Liver (tissue), 8 donors: ENCODE measurements at regions not wholly inside any gene's neighbourhood (a gene's known extent, or its start where the extent isn't known, plus 50 kb on each side); places are given as distances from the start of the nearest gene placed in this dataset.

Experiments
- DNase-seq: peaks from one replicate; pipeline ENCODE4 v3.0.0-alpha.2; 2017; ENCODE audit warnings: low spot score
- H3K27ac ChIP-seq, 2 donors: one replicate each; pipeline ENCODE4 v1.7.0; 2013; ENCODE audit warnings: inconsistent platforms in 2 of 2, low read length in 2 of 2, control low read depth in 1 of 2, low read depth in 1 of 2, mild to moderate bottlenecking in 1 of 2
- H3K27me3 ChIP-seq, 4 donors: one replicate each; pipeline versions ENCODE4 v1.6.1 to v1.7.0; 2013; ENCODE audit warnings: low read length in 3 of 4, inconsistent platforms in 1 of 4, mild to moderate bottlenecking in 1 of 4, moderate library complexity in 1 of 4; ENCODE audit not compliant: control insufficient read depth in 4 of 4, insufficient read depth in 4 of 4
- H3K36me3 ChIP-seq, 4 donors: one replicate each; pipeline versions ENCODE4 v1.6.1 to v1.7.0; 2013; ENCODE audit warnings: low read length in 3 of 4, mild to moderate bottlenecking in 3 of 4, low read depth in 1 of 4, moderate library complexity in 1 of 4; ENCODE audit not compliant: control insufficient read depth in 4 of 4, insufficient read depth in 3 of 4
- H3K4me1 ChIP-seq, 4 donors: one replicate each; pipeline versions ENCODE4 v1.6.1 to v1.7.0; 2013; ENCODE audit warnings: low read length in 3 of 4, mild to moderate bottlenecking in 3 of 4, moderate library complexity in 1 of 4; ENCODE audit not compliant: control insufficient read depth in 4 of 4, insufficient read depth in 4 of 4
- H3K4me3 ChIP-seq, 3 donors: one replicate each; pipeline versions ENCODE4 v1.6.1 to v1.7.0; 2013; ENCODE audit warnings: low read length in 3 of 3, control low read depth in 1 of 3, low read depth in 1 of 3, mild to moderate bottlenecking in 1 of 3
- H3K9ac ChIP-seq, 2 donors: one replicate each; pipeline ENCODE4 v1.7.0; 2013; ENCODE audit warnings: low read length in 2 of 2, mild to moderate bottlenecking in 2 of 2, moderate library complexity in 2 of 2, control low read depth in 1 of 2, low read depth in 1 of 2
- H3K9me3 ChIP-seq, 4 donors: one replicate each; pipeline versions ENCODE4 v1.6.1 to v1.7.0; 2013; ENCODE audit warnings: low read length in 3 of 4; ENCODE audit not compliant: control insufficient read depth in 4 of 4
- ATF3 ChIP-seq: IDR thresholded peaks from 2 replicates; pipeline ENCODE4 v1.6.1; 2016; ENCODE audit warnings: antibody characterized with exemption
- CTCF ChIP-seq: fragments of 150-350 bp; IDR thresholded peaks from 2 replicates; pipeline ENCODE4 v1.5.1; 2017; ENCODE audit warnings: improper control_type of control experiment, low read depth, low read length; ENCODE audit not compliant: missing input control
- EGR1 ChIP-seq, 2 donors: IDR thresholded peaks; 2 replicates each; pipeline ENCODE4 v1.6.1; 2016 to 2018; ENCODE audit warnings: antibody characterized with exemption in 2 of 2, low read depth in 2 of 2
- FOXA1 ChIP-seq: IDR thresholded peaks from 2 replicates; pipeline ENCODE4 v1.6.1; 2016; ENCODE audit warnings: antibody characterized with exemption
- FOXA2 ChIP-seq: IDR thresholded peaks from 2 replicates; pipeline ENCODE4 v1.6.1; 2016; ENCODE audit warnings: antibody characterized with exemption
- GABPA ChIP-seq, 2 donors: IDR thresholded peaks in 1 of 2; conservative IDR thresholded peaks in 1 of 2; 2 replicates each; pipeline ENCODE4 v1.6.1; 2016; ENCODE audit warnings: antibody characterized with exemption in 2 of 2, mild to moderate bottlenecking in 1 of 2, moderate library complexity in 1 of 2
- HNF4A ChIP-seq, 2 donors: conservative IDR thresholded peaks; 2 replicates each; pipeline ENCODE4 v1.6.1; 2016; ENCODE audit warnings: antibody characterized with exemption in 2 of 2, mild to moderate bottlenecking in 2 of 2
- HNF4G ChIP-seq: IDR thresholded peaks from 2 replicates; pipeline ENCODE4 v1.6.1; 2016; ENCODE audit warnings: antibody characterized with exemption
- JUND ChIP-seq, 2 donors: IDR thresholded peaks; 2 replicates each; pipeline ENCODE4 v1.6.1; 2016; ENCODE audit warnings: antibody characterized with exemption in 2 of 2
- MAX ChIP-seq: IDR thresholded peaks from 2 replicates; pipeline ENCODE4 v1.6.1; 2016; ENCODE audit warnings: antibody characterized with exemption
- NR2F2 ChIP-seq: IDR thresholded peaks from 2 replicates; pipeline ENCODE4 v1.6.1; 2016; ENCODE audit warnings: antibody characterized with exemption
- RAD21 ChIP-seq, 2 donors: IDR thresholded peaks; 2 replicates each; pipeline ENCODE4 v1.6.1; 2016; ENCODE audit warnings: antibody characterized with exemption in 2 of 2, mild to moderate bottlenecking in 2 of 2
- RXRA ChIP-seq, 2 donors: IDR thresholded peaks; 2 replicates each; pipeline ENCODE4 v1.6.1; 2017 to 2018; ENCODE audit warnings: antibody characterized with exemption in 2 of 2, mild to moderate bottlenecking in 1 of 2
- SP1 ChIP-seq: IDR thresholded peaks from 2 replicates; pipeline ENCODE4 v1.6.1; 2018; ENCODE audit warnings: antibody characterized with exemption, mild to moderate bottlenecking
- TAF1 ChIP-seq: conservative IDR thresholded peaks from 2 replicates; pipeline ENCODE4 v1.6.1; 2016; ENCODE audit warnings: antibody characterized with exemption, mild to moderate bottlenecking
- YY1 ChIP-seq: IDR thresholded peaks from 2 replicates; pipeline ENCODE4 v1.6.1; 2016; ENCODE audit warnings: antibody characterized with exemption, mild to moderate bottlenecking
- ZBTB33 ChIP-seq: IDR thresholded peaks from 2 replicates; pipeline ENCODE4 v1.6.1; 2016; ENCODE audit warnings: antibody characterized with exemption
- WGBS: extraction: QIAGEN DNeasy Blood & Tissue Kit; methylation state at CpG from one replicate; pipeline ENCODE4 v1.1.7; 2013; 5-methylcytosine and 5-hydroxymethylcytosine counted together
- TF ChIP-seq, protein P1 (sequence below): IDR thresholded peaks from 2 replicates; pipeline ENCODE4 v1.6.1; 2016; ENCODE audit warnings: antibody characterized with exemption, mild to moderate bottlenecking
- donor health status: healthy.
- donor health status: healthy.
- donor health status: healthy.
- donor health status: healthy.
- donor health status: healthy.

- H3K9ac ChIP-seq = no peak overlapping the region
- no peaks in the 10 kb centered on the region for H3K36me3 ChIP-seq
- H3K4me1 ChIP-seq = no peaks in the 10 kb centered on the region
- H3K27ac ChIP-seq = no peak overlapping the region
- H3K9me3 ChIP-seq = no peaks in the 10 kb centered on the region
- TF ChIP-seq FOXA2 (no peak), ATF3 (no peak), EGR1 (IDR thresholded peaks at IDR 0.05; ENCODE audit: low read depth in 2 of 2) (no peak), CTCF (no peak), YY1 (no peak), SP1 (no peak), JUND (IDR thresholded peaks at IDR 0.05) (no peak), HNF4G (no peak), HNF4A (conservative IDR thresholded peaks at IDR 0.05) (no peak), TAF1 (no peak), GABPA (IDR thresholded peaks at IDR 0.05 in 1 of 2, conservative IDR thresholded peaks at IDR 0.05 in 1 of 2) (no peak), NR2F2 (no peak), RXRA (IDR thresholded peaks at IDR 0.05) (no peak), FOXA1 (no peak), RAD21 (IDR thresholded peaks at IDR 0.05) (no peak), ZBTB33 (no peak), MAX (no peak)
- TF ChIP-seq, protein P1, sequence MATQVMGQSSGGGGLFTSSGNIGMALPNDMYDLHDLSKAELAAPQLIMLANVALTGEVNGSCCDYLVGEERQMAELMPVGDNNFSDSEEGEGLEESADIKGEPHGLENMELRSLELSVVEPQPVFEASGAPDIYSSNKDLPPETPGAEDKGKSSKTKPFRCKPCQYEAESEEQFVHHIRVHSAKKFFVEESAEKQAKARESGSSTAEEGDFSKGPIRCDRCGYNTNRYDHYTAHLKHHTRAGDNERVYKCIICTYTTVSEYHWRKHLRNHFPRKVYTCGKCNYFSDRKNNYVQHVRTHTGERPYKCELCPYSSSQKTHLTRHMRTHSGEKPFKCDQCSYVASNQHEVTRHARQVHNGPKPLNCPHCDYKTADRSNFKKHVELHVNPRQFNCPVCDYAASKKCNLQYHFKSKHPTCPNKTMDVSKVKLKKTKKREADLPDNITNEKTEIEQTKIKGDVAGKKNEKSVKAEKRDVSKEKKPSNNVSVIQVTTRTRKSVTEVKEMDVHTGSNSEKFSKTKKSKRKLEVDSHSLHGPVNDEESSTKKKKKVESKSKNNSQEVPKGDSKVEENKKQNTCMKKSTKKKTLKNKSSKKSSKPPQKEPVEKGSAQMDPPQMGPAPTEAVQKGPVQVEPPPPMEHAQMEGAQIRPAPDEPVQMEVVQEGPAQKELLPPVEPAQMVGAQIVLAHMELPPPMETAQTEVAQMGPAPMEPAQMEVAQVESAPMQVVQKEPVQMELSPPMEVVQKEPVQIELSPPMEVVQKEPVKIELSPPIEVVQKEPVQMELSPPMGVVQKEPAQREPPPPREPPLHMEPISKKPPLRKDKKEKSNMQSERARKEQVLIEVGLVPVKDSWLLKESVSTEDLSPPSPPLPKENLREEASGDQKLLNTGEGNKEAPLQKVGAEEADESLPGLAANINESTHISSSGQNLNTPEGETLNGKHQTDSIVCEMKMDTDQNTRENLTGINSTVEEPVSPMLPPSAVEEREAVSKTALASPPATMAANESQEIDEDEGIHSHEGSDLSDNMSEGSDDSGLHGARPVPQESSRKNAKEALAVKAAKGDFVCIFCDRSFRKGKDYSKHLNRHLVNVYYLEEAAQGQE = no peak
- peaks cover 0 to 5% (median 0%) of the 10 kb centered on the region in 4 donors for H3K27me3 ChIP-seq
- DNase-seq = no peak
- H3K4me3 ChIP-seq = no peak overlapping the region
- WGBS = 79% methylated on average over 5 of the region's 5 CpGs
Measured at GRCh38 chr4:57314636-57315035, 204.5 kb upstream of the IGFBP7 start.

DNA sequence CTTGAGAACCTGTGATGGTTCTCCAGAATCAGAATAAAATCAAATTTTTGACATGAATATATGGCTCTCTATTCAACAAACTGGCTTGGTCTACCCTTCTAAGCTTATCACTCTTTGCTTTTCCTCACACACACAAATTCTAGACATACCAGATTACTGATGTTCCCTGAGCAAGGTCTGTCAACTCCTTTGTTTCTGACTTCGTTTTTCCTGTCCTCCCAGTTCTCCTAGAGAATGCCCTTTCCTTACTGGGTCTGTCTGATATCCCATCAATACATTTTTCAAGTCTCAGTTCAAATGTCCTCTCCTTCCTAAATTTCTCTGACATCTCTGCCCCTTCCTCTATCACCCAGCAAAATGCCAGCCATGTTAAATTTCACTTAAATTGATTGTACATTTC, 202.1 kb upstream of the IGFBP7 start:
- DNase-seq = no peak
- TF ChIP-seq SP1 (no peak), NR2F2 (no peak)
- no peaks in the 10 kb centered on the region for H3K9me3 ChIP-seq
- H3K9ac ChIP-seq = no peak overlapping the region
- no peaks in the 10 kb centered on the region for H3K4me1 ChIP-seq
- H3K4me3 ChIP-seq = no peak overlapping the region
- no peak overlapping the region for H3K27ac ChIP-seq
- H3K36me3 ChIP-seq = no peaks in the 10 kb centered on the region
- 16% methylated on average over 1 of the region's 1 CpG for WGBS
- H3K27me3 ChIP-seq = peaks cover 0 to 3% (median 0%) of the 10 kb centered on the region in 4 donors
